ENCODE measurements at regions not wholly inside any gene's neighbourhood (a gene's known extent, or its start where the extent isn't known, plus 50 kb on each side); places are given as distances from the start of the nearest gene placed in this dataset.

DNA sequence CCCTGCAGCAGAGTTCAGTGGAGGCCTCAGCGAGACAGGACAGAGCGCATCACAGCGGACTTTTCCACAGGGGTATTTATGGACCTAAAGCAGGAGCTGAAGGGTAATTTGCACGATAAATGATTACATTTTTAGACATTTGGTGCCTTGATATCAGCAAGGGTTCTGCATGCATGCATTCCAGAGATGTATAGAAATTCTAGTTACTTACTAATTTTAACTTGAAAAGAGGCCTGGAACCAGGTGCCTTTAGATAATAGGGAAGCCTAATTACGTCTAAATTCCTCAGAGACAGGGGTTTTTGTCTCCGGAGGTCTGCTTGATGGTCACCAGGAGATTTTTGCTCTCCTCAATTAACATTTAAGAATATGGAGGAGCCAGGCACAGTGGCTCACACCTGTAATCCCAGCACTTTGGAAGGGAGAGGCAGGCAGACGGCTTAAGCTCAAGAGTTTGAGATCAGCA, 79.8 kb upstream of the MFGE8 start (continued):
- TF ChIP-seq, protein P1, sequence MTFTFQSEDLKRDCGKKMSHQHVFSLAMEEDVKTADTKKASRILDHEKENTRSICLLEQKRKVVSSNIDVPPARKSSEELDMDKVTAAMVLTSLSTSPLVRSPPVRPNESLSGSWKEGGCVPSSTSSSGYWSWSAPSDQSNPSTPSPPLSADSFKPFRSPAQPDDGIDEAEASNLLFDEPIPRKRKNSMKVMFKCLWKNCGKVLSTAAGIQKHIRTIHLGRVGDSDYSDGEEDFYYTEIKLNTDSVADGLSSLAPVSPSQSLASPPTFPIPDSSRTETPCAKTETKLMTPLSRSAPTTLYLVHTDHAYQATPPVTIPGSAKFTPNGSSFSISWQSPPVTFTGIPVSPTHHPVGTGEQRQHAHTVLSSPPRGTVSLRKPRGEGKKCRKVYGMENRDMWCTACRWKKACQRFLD (tag by site-specific recombination; IDR thresholded peaks at IDR 0.05), result no peak
- TF ChIP-seq ZNF707 (tag by site-specific recombination; IDR thresholded peaks at IDR 0.05) (no peak), ZNF184 (tag by site-specific recombination; IDR thresholded peaks at IDR 0.05) (no peak), ZNF350 (tag by site-specific recombination; IDR thresholded peaks at IDR 0.05) (no peak)

DNA sequence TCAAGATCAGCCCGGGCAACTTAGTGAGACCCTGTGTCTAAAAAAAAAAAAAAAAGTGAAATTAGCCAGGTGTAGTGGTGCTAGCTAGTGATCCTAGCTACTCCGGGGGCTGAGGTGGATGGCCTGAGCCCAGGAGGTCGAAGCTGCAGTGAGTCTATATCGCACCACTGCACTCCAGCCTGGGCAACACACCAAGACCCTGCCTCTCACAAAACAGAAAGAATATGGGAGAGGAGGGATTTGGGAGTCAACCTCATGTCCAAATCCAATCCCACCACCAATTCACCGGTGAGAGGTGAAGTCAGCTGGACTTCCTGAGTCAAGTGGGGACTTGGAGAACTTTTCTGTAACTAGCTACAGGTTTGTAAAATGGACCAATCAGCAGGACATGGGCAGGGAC, 80.5 kb upstream of the MFGE8 start:
- ChIA-PET POLR2A (no interaction called here), CTCF (interaction anchor here (0.6 to 3.1 kb wide), 4 partner anchors 10 to 509 kb away, joined by 3 to 11 read pairs (median 4); no protein-coding TSS in a partner anchor)
- Histone ChIP-seq H3K9me3 (ENCODE audit: control insufficient read depth, insufficient read depth, low read depth, low read length) (no peaks in the 10 kb centered on the region), H3K4me1 (ENCODE audit: control insufficient read depth, insufficient read depth, low read length) (no peaks in the 10 kb centered on the region), H3K36me3 (ENCODE audit: control insufficient read depth in 2 of 2, insufficient read depth in 1 of 2, low read length in 2 of 2) (no peaks in the 10 kb centered on the region), H3K27ac (ENCODE audit: extremely low read depth, low read depth, low read length) (no peak overlapping the region), H3K4me3 (ENCODE audit: low read depth, low read length) (no peak overlapping the region)
- TF ChIP-seq ZNF560 (tag by site-specific recombination; IDR thresholded peaks at IDR 0.05; ENCODE audit: borderline replicate concordance) (no peak), ZNF23 (tag by site-specific recombination; IDR thresholded peaks at IDR 0.05; ENCODE audit: borderline replicate concordance) (no peak), ZNF274 (IDR thresholded peaks at IDR 0.05; ENCODE audit: low read length) (no peak), ZNF274 (tag by site-specific recombination; IDR thresholded peaks at IDR 0.05; ENCODE audit: borderline replicate concordance) (no peak), ZNF426 (tag by site-specific recombination; IDR thresholded peaks at IDR 0.05) (no peak), ZNF26 (tag by site-specific recombination; IDR thresholded peaks at IDR 0.05) (no peak), ZNF664 (tag by site-specific recombination; IDR thresholded peaks at IDR 0.05) (no peak), SP3 (tag by site-specific recombination; IDR thresholded peaks at IDR 0.05) (no peak), ZNF621 (tag by site-specific recombination; IDR thresholded peaks at IDR 0.05) (no peak), ZNF677 (tag by site-specific recombination; IDR thresholded peaks at IDR 0.05) (no peak), BCL11A (tag by site-specific recombination; IDR thresholded peaks at IDR 0.05; ENCODE audit: low read depth) (no peak), ZBTB20 (tag by site-specific recombination; IDR thresholded peaks at IDR 0.05) (no peak), MZF1 (tag by site-specific recombination; IDR thresholded peaks at IDR 0.05; ENCODE audit: borderline replicate concordance) (no peak), HOXA7 (CRISPR knock-in tag; IDR thresholded peaks at IDR 0.05; ENCODE audit: borderline replicate concordance) (no peak), ZIC2 (tag by site-specific recombination; IDR thresholded peaks at IDR 0.05) (no peak), ZNF174 (tag by site-specific recombination; IDR thresholded peaks at IDR 0.05) (no peak), ZNF701 (tag by site-specific recombination; IDR thresholded peaks at IDR 0.05) (no peak), ZNF211 (tag by site-specific recombination; IDR thresholded peaks at IDR 0.05; ENCODE audit: low read depth) (no peak), PRDM10 (tag by site-specific recombination; IDR thresholded peaks at IDR 0.05) (no peak)
- TF ChIP-seq, protein P2, sequence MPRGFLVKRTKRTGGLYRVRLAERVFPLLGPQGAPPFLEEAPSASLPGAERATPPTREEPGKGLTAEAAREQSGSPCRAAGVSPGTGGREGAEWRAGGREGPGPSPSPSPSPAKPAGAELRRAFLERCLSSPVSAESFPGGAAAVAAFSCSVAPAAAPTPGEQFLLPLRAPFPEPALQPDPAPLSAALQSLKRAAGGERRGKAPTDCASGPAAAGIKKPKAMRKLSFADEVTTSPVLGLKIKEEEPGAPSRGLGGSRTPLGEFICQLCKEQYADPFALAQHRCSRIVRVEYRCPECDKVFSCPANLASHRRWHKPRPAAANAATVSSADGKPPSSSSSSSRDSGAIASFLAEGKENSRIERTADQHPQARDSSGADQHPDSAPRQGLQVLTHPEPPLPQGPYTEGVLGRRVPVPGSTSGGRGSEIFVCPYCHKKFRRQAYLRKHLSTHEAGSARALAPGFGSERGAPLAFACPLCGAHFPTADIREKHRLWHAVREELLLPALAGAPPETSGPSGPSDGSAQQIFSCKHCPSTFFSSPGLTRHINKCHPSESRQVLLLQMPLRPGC (tag by site-specific recombination; IDR thresholded peaks at IDR 0.05), result no peak

Data from HEK293 (cell line).